ENCODE measurements at regions not wholly inside any gene's neighbourhood (a gene's known extent, or its start where the extent isn't known, plus 50 kb on each side); places are given as distances from the start of the nearest gene placed in this dataset.
A peak's percentile ranks its signal among the peaks of the same experiment; 100 is the strongest.
"Not testable (repeated sequence)": the region's sequence is repeated elsewhere in the genome, so short reads cannot be mapped to it uniquely, and the experiment has no call there.

DNA sequence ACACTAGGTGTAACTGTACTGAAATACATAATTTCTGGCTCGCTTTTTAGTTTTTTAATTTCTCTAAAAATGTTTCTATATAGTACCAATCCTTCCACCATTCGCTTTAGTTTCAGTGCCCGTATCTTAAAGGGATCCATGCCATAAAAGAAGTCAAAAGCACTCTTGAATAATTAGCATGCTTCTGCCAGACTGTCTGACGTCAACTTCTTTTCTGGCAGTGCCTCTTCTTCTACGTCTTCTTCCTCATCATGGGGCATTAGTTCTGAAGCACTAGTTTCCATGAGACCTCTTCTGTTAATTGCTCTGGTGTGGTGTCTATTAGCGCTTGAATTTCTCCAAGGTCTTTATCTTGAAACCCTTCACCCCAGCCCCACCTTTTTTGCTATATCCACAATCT is 93.8 kb upstream of the DOCK9 start:
- no peak for DNase-seq
- intact Hi-C loops (cut with micrococcal nuclease) = no loop called here
- ATAC-seq = no peak

DNA sequence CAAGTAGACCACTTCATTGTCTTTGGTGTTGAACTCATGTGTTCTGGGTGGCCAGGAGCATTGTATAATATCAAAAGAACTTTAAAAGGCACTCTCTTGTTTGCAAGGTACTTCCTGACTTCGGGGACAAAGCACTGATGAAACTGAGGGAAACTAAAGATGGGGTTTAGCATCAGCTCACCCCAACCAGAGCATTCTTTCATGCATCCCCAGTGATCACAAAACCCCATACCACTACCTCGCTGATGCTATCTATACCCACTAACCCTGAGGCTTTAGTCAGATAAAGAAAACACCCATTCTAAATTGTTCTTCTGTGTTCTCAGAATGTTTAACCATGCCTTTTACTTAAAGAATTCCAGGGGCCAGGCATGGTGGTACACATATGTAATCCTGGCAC is 94.5 kb upstream of the DOCK9 start:
- no peak for ATAC-seq
- intact Hi-C loops (cut with micrococcal nuclease) = no loop called here
- DNase-seq = no peak

DNA sequence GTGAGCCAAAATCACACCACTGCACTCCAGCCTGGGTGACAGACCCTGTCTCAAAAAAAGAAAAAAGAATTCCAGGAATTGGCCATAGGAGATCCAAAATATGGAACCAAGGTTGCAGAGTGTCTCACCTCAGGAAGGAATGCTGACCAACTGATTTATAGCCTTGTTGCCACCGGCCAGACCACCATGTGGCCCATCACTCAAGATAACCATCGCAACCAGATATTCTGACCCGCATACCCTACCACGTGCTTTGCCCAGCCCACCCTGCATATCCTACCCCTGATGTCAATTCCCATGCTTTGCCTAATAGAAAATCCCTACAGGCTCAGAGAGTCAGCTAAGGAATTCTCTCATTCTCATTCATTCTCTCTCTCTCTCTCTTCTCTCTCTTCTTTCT is 95.1 kb upstream of the DOCK9 start:
- DNase-seq = no peak
- intact Hi-C loops (cut with micrococcal nuclease) = no loop called here
- ATAC-seq = no peak

GRCh38 chr13:99074693-99075092 is 96.8 kb upstream of the DOCK9 start:
- DNase-seq (no peak), ATAC-seq (no peak)

GRCh38 chr13:99075268-99076191 is 97.7 kb upstream of the DOCK9 start:
- ATAC-seq (no peak), DNase-seq (no peak)
- intact Hi-C loops (cut with micrococcal nuclease) = no loop called here

More at GRCh38 chr13:99074693-99075092, 96.8 kb upstream of the DOCK9 start:
- intact Hi-C loops (cut with micrococcal nuclease) = no loop called here

GRCh38 chr13:99078017-99078771 is 100.3 kb upstream of the DOCK9 start:
- intact Hi-C loops (cut with micrococcal nuclease) = no loop called here
- ATAC-seq = no peak
- no peak for DNase-seq

- DNase-seq (no peak), ATAC-seq (no peak)
- intact Hi-C loops (cut with micrococcal nuclease) = no loop called here
These were observed 102.3 kb upstream of the DOCK9 start for GRCh38 chr13:99080131-99080530.

- DNase-seq = no peak
- intact Hi-C loops (cut with micrococcal nuclease) = no loop called here
- no peak for ATAC-seq
These were observed 106.1 kb upstream of the DOCK9 start for GRCh38 chr13:99083981-99084380.

DNA sequence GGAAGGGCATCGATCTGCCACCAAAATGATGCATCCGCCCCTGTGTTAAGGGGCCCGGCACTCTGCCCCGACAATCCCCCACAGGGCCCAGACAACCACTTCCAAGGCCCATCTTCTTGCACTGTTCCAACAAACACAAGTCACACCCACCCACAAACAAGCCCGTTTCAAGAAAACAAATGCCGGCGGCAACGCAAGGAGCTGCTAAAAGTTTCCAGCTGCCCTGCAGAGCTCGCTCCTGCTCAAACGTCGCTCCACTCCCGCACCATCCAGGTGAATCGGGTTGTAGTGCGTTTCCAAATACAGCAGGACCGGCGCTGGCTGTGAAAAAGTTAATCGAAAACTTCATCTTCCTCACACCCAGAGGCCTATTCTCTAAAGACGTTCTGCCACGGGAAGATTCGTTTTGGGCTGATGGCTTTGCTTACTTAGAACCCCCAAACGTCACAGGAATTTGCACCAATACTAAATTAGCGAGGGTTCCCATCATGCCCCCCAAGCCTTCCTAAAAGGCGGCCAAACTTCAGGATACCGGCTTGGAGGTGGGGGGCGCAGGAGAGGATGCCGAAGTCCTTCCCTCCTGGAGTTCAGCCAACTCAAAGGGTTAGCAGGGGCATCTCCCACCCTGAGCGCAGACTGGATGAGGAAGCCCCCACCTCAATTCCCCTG is 107.4 kb upstream of the DOCK9 start:
- DNase-seq = no peak
- ATAC-seq = no peak
- intact Hi-C loops (cut with micrococcal nuclease) = no loop called here

DNA sequence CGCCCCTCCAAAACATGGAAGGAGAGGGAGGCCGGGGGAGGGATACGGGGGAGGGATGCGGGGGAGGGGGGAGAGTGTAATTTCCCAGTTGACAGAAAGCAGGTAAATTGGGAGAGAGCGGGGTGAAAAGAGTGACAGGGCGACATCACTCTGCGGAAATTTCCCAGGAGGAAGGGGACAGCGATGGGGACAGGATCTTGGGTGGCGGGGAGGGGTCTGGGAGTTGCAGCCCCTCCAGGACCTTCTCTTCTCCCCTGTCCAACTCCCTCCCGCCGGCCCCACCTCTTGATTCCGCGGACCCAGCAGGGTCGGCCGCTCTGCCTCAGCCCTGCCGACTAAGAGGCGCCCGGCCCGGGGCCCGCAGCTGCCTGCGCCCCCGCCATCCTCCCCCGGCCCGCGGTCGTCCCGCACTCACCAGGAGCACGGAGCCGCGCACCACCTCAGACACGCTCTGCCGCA is 108.0 kb upstream of the DOCK9 start:
- no peak for ATAC-seq
- intact Hi-C loops (cut with micrococcal nuclease) = no loop called here
- DNase-seq = no peak

- peak; percentile 77 for DNase-seq
- intact Hi-C loops (cut with micrococcal nuclease) = no loop called here
- peak; percentile 73 for ATAC-seq
These were observed 108.6 kb upstream of the DOCK9 start for GRCh38 chr13:99086267-99087097.

- intact Hi-C loops (cut with micrococcal nuclease) = no loop called here
- peak; percentile 98 for ATAC-seq
- peak; percentile 95 for DNase-seq
These were observed 109.5 kb upstream of the DOCK9 start for GRCh38 chr13:99087098-99087953.

DNA sequence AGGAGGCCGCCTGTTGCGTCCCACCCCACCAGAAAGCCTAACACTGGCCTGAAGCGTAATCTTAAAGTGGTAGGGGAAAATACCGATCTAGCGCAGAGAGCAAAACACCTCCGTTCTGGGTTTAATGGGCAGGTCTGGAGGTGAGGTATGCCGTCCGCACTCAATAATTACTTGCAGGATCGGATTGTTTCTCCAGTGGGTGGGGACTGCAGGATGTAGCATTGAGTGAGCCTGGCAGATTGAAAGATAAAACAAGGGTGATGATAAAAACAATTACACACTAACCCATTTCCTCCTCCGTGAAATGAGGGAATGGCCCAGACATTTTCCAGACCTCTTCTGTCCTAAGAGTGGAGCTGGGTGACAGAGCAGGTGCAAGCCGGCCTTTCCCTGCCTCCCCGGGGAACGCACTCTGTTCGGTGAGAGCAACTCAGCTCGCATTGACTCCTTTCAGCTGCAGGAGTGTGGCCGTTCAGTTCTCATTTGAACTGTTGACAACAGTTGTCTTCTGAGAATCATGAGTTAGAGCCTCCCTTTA is 110.2 kb upstream of the DOCK9 start:
- ATAC-seq = peak; percentile 15
- no peak for DNase-seq
- intact Hi-C loops (cut with micrococcal nuclease) = no loop called here

DNA sequence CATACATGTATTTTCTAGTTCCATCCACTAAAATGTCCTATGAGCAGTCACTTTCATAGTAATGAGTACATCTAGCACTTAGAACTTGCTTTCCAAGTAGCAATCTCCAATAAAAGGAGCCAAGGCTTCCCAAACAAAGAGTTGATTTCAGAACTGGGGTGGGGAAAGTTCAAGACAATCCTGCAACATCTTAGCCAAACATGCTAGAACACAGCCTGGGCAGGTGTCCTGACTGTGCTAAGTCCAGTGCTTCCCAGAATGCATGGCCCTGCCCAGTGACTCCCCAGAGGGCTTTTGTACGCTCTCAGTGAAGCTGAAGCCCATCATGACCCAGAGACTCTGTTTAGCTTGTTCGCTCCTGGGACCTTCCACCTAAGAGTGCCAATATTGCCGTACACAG is 106.7 kb upstream of the UBAC2 start:
- ATAC-seq (no peak), DNase-seq (no peak)
- intact Hi-C loops (cut with micrococcal nuclease) = no loop called here

GRCh38 chr13:99101831-99102230 is 98.8 kb upstream of the UBAC2 start:
- DNase-seq; ATAC-seq; intact Hi-C loops (cut with micrococcal nuclease): not testable (repeated sequence)

- intact Hi-C loops (cut with micrococcal nuclease) = no loop called here
- ATAC-seq (no peak), DNase-seq (no peak)
These were observed 97.1 kb upstream of the UBAC2 start for GRCh38 chr13:99103536-99103935.

DNA sequence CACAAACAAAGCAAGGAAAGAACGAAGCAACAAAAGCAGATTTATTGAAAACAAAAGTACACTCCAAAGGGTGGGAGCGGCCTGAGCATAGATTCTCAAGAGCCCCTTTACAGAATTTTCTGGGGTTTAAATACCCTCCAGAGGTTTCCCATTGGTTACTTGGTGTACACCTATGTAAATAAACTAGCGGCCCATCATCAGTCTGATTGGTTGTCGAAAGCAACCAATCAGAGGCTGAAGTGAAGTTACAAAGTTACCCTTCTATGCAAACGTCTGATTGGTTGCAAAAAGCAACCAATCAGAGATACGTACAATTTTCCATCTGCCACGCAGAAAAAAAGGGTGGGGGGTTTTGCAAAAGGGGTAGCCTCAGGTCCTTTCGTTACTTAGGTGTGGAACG is 96.3 kb upstream of the UBAC2 start:
- intact Hi-C loops (cut with micrococcal nuclease) = no loop called here
- ATAC-seq = no peak
- DNase-seq = no peak

DNA sequence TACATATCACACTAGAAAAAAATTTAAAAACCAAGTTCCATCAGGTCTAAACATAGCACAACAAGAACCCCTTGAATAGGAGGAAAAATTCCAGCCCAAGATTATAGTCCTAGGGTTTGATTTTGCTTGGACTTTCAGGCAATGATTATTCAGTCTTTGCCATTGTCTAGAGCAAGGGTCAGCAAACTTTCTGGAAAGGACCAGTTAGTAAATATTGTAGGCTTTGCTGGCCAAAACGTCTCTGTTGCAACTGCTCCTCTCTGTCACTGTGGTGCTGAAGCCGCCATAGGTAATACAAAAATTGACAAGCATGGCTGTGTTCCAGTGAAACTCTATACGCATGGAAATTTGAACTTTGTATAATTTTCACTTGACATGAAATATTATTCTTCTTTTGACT is 95.5 kb upstream of the UBAC2 start:
- intact Hi-C loops (cut with micrococcal nuclease) = no loop called here
- no peak for ATAC-seq
- no peak for DNase-seq
